Parathyroid adenoma (tissue), 2 donors: ENCODE measurements at regions not wholly inside any gene's neighbourhood (a gene's known extent, or its start where the extent isn't known, plus 50 kb on each side); places are given as distances from the start of the nearest gene placed in this dataset.

ENCODE experiments used
- H2AFZ ChIP-seq: fragments of 300-600 bp; sonication (generic); one replicate; pipeline ENCODE4 v1.7.0; 2017; ENCODE audit warnings: antibody characterized with exemption, mild to moderate bottlenecking
- H3K27ac ChIP-seq: fragments of 300-600 bp; sonication (generic); one replicate; pipeline ENCODE4 v1.7.0; 2017
- H3K27me3 ChIP-seq: fragments of 300-600 bp; sonication (generic); one replicate; pipeline ENCODE4 v1.7.0; 2017; ENCODE audit warnings: low read length; ENCODE audit not compliant: control insufficient read depth, insufficient read depth
- H3K36me3 ChIP-seq: fragments of 300-600 bp; sonication (generic); one replicate; pipeline ENCODE4 v1.7.0; 2017; ENCODE audit warnings: low read length; ENCODE audit not compliant: control insufficient read depth, insufficient read depth
- H3K4me1 ChIP-seq: fragments of 300-600 bp; sonication (generic); one replicate; pipeline ENCODE4 v1.7.0; 2017; ENCODE audit warnings: control low read depth
- H3K4me2 ChIP-seq: fragments of 300-600 bp; sonication (generic); one replicate; pipeline ENCODE4 v1.7.0; 2017; ENCODE audit warnings: low read length
- H3K4me3 ChIP-seq: fragments of 300-600 bp; sonication (generic); one replicate; pipeline ENCODE4 v1.7.0; 2017; ENCODE audit warnings: low read depth, low read length
- H3K79me2 ChIP-seq: fragments of 300-600 bp; sonication (generic); one replicate; pipeline ENCODE4 v1.7.0; 2017; ENCODE audit warnings: control low read depth
- H3K9ac ChIP-seq: fragments of 300-600 bp; sonication (generic); one replicate; pipeline ENCODE4 v1.7.0; 2017; ENCODE audit warnings: mild to moderate bottlenecking
- H3K9me3 ChIP-seq: fragments of 300-600 bp; sonication (generic); one replicate; pipeline ENCODE4 v1.7.0; 2017; ENCODE audit warnings: low read length; ENCODE audit not compliant: control insufficient read depth
- CTCF ChIP-seq: fragments of 300-600 bp; sonication (generic); IDR thresholded peaks from one replicate; pipeline ENCODE4 v1.7.0; 2017; ENCODE audit warnings: antibody characterized with exemption, mild to moderate bottlenecking
- donor health status: primary hyperparathyroidism.

- no peak overlapping the region for H3K9ac ChIP-seq
- no peaks in the 10 kb centered on the region for H3K4me1 ChIP-seq
- no peak overlapping the region for H2AFZ ChIP-seq
- H3K4me3 ChIP-seq, result no peak overlapping the region
- no peak overlapping the region for H3K4me2 ChIP-seq
- H3K79me2 ChIP-seq, result no peaks in the 10 kb centered on the region
- H3K27me3 ChIP-seq, result no peaks in the 10 kb centered on the region
- H3K36me3 ChIP-seq, result no peaks in the 10 kb centered on the region
- no peaks in the 10 kb centered on the region for H3K9me3 ChIP-seq
- no peak for TF ChIP-seq CTCF
- H3K27ac ChIP-seq, result no peak overlapping the region
Observed at GRCh38 chr7:42734568-42734967, 177.3 kb downstream of the C7orf25 start.

GRCh38 chr7:42733040-42733439, 178.8 kb downstream of the C7orf25 start:
- no peaks in the 10 kb centered on the region for H3K36me3 ChIP-seq
- no peak overlapping the region for H3K27ac ChIP-seq
- H3K4me3 ChIP-seq, result no peak overlapping the region
- H2AFZ ChIP-seq, result no peak overlapping the region
- H3K4me1 ChIP-seq, result no peaks in the 10 kb centered on the region
- H3K9ac ChIP-seq, result no peak overlapping the region
- H3K4me2 ChIP-seq, result no peak overlapping the region
- no peak for TF ChIP-seq CTCF
- H3K9me3 ChIP-seq, result no peaks in the 10 kb centered on the region
- H3K27me3 ChIP-seq, result no peaks in the 10 kb centered on the region
- no peaks in the 10 kb centered on the region for H3K79me2 ChIP-seq

- no peaks in the 10 kb centered on the region for H3K36me3 ChIP-seq
- no peak overlapping the region for H3K4me2 ChIP-seq
- no peaks in the 10 kb centered on the region for H3K27me3 ChIP-seq
- no peak overlapping the region for H3K27ac ChIP-seq
- H3K9me3 ChIP-seq, result no peaks in the 10 kb centered on the region
- no peak overlapping the region for H3K9ac ChIP-seq
- no peak overlapping the region for H2AFZ ChIP-seq
- no peaks in the 10 kb centered on the region for H3K79me2 ChIP-seq
- no peak for TF ChIP-seq CTCF
- H3K4me1 ChIP-seq, result no peaks in the 10 kb centered on the region
- H3K4me3 ChIP-seq, result no peak overlapping the region
Observed at GRCh38 chr7:42730586-42730985, 181.3 kb downstream of the C7orf25 start.

GRCh38 chr7:42729053-42729765, 182.7 kb downstream of the C7orf25 start:
- Histone ChIP-seq H3K4me1 (no peaks in the 10 kb centered on the region), H3K4me2 (no peak overlapping the region), H3K36me3 (no peaks in the 10 kb centered on the region), H3K9ac (no peak overlapping the region), H3K27me3 (no peaks in the 10 kb centered on the region), H2AFZ (no peak overlapping the region), H3K79me2 (no peaks in the 10 kb centered on the region), H3K9me3 (no peaks in the 10 kb centered on the region), H3K4me3 (no peak overlapping the region), H3K27ac (no peak overlapping the region)
- TF ChIP-seq CTCF, result no peak

- Histone ChIP-seq H3K4me3 (no peak overlapping the region), H3K4me1 (no peaks in the 10 kb centered on the region), H3K9ac (no peak overlapping the region), H3K36me3 (no peaks in the 10 kb centered on the region), H3K79me2 (no peaks in the 10 kb centered on the region), H3K27me3 (no peaks in the 10 kb centered on the region), H3K27ac (no peak overlapping the region), H3K4me2 (no peak overlapping the region), H2AFZ (no peak overlapping the region), H3K9me3 (no peaks in the 10 kb centered on the region)
- no peak for TF ChIP-seq CTCF
Observed at GRCh38 chr7:42727451-42727850, 184.4 kb downstream of the C7orf25 start.
